Suppressor macrophage treated with lipopolysaccharide for 1 hour (primary cell): ENCODE measurements at regions not wholly inside any gene's neighbourhood (a gene's known extent, or its start where the extent isn't known, plus 50 kb on each side); places are given as distances from the start of the nearest gene placed in this dataset.

Experiments
- DNase-seq, 3 donors: peaks; one replicate each; pipeline ENCODE4 v3.0.0-alpha.2; 2020 to 2022

GRCh38 chr6:80974579-80974978 lies 777.9 kb downstream of the TENT5A start:
- DNase-seq, result no peak

- DNase-seq, result no peak
Observed at GRCh38 chr6:80969439-80969838, 783.0 kb downstream of the TENT5A start.

GRCh38 chr6:80967609-80968008 lies 784.9 kb downstream of the TENT5A start:
- no peak for DNase-seq

GRCh38 chr6:80962382-80962781 lies 790.1 kb downstream of the TENT5A start:
- DNase-seq, result no peak

GRCh38 chr6:80961166-80961565 lies 791.3 kb downstream of the TENT5A start:
- no peak for DNase-seq

GRCh38 chr6:80959034-80959433 lies 793.4 kb downstream of the TENT5A start:
- DNase-seq, result no peak

- DNase-seq, result no peak
Observed at GRCh38 chr6:80956898-80957297, 795.6 kb downstream of the TENT5A start.

- peak in 2 of 3 donors; percentile 0 to 2 for DNase-seq
Observed at GRCh38 chr6:80952479-80952878, 800.0 kb downstream of the TENT5A start.

- DNase-seq, result no peak
Observed at GRCh38 chr6:80946402-80946801, 806.1 kb downstream of the TENT5A start.

- DNase-seq, result no peak
Observed at GRCh38 chr6:80942911-80943310, 809.6 kb downstream of the TENT5A start.

GRCh38 chr6:80940976-80941375 lies 811.5 kb downstream of the TENT5A start:
- no peak for DNase-seq

GRCh38 chr6:80940571-80940970 lies 811.9 kb downstream of the TENT5A start:
- no peak for DNase-seq

GRCh38 chr6:80939898-80940297 lies 812.6 kb downstream of the TENT5A start:
- no peak for DNase-seq

GRCh38 chr6:80939480-80939879 lies 813.0 kb downstream of the TENT5A start:
- DNase-seq, result no peak

- no peak for DNase-seq
Observed at GRCh38 chr6:80938131-80938530, 814.4 kb downstream of the TENT5A start.

GRCh38 chr6:80932359-80932758 lies 820.1 kb downstream of the TENT5A start:
- DNase-seq, result no peak

- no peak for DNase-seq
Observed at GRCh38 chr6:80930376-80930775, 822.1 kb downstream of the TENT5A start.

- DNase-seq, result no peak
Observed at GRCh38 chr6:80923816-80924215, 817.3 kb downstream of the BCKDHB start.

- DNase-seq, result no peak
Observed at GRCh38 chr6:80922916-80923455, 816.5 kb downstream of the BCKDHB start.

- no peak for DNase-seq
Observed at GRCh38 chr6:80921861-80922460, 815.5 kb downstream of the BCKDHB start.

- DNase-seq, result no peak
Observed at GRCh38 chr6:80907831-80908230, 801.4 kb downstream of the BCKDHB start.

- DNase-seq, result no peak
Observed at GRCh38 chr6:80903711-80904110, 797.2 kb downstream of the BCKDHB start.

- DNase-seq, result no peak
Observed at GRCh38 chr6:80886475-80886874, 780.0 kb downstream of the BCKDHB start.

GRCh38 chr6:80872951-80873308 lies 766.5 kb downstream of the BCKDHB start:
- no peak for DNase-seq

- DNase-seq, result no peak
Observed at GRCh38 chr6:80872199-80872950, 765.9 kb downstream of the BCKDHB start.
